Hepatic stellate cell (primary cell): ENCODE measurements at regions not wholly inside any gene's neighbourhood (a gene's known extent, or its start where the extent isn't known, plus 50 kb on each side); places are given as distances from the start of the nearest gene placed in this dataset.
"Not testable (repeated sequence)": the region's sequence is repeated elsewhere in the genome, so short reads cannot be mapped to it uniquely, and the experiment has no call there.

Experiments used
- DNase-seq: peaks from one replicate; pipeline ENCODE4 v3.0.0; 2011; ENCODE audit warnings: low spot score

DNA sequence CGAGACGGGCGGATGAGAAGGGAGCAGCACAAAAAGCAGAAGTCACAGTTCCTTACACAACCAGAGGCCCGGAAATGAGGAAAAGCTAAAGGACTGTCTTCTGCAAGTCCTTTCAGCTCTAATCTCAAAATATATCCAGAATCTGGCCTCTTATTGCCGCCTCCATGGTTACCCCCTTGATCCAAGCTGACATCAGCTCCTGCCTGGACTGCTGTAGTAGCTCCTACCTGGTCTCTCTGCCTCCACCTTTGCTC is 324.0 kb upstream of the ROPN1 start:
- no peak for DNase-seq

DNA sequence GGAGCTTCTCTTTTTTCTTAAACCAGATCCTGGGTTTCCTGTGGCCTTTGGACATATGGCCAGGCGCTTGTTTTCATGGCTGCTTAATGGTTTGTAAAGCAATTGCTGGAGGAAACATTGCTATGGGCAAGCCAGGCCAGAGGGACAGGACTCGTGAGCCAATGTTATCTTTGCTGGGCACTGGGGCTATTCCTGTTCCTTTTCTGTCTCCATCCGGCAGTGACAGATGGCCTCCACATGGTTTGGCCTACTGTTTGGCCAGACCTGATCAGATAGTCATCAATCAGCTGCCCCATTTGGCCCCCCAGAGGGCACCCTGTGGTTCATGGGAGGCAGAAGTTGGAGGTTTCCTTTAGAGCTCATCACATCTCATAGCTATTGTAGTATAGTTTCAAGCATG is 326.1 kb upstream of the ROPN1 start:
- no peak for DNase-seq

DNA sequence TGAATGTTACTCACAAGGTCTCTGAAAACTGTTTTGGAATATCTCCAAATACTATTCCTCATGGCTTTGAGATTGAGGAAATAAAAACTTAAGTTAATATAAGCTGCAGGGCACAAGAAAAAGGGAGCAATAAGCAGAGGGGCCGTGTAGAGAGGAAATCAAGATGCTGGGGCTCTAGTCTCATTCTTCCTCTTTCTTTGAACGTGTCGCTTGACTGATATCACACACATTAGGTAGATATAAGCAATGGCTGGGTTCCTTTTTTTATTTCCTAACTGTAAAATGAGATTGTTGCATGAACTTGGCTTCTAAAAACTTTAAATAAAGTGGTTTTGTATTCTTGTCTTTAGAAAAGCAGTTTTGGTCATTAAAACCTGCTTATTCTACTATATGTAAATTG is 326.7 kb upstream of the ROPN1 start:
- DNase-seq, result no peak

DNA sequence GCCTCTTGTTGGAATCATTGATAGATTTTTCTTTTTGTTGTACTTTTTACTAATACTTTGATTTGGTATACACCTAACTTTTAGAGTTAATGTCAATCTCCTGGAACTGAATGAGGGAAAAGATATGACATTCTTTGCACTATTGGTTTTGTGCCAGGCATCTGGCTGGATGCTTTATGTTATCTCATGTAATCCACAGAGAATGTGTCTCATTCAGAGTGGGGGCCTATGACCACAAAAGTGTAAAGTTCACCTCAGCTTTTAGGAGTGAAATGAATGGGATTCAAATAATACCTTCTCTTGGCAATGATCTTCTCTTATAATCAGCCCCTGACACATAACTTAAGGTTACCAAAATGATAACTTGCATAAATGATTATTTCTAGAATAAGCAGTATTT is 329.1 kb upstream of the ROPN1 start:
- DNase-seq, result no peak

DNA sequence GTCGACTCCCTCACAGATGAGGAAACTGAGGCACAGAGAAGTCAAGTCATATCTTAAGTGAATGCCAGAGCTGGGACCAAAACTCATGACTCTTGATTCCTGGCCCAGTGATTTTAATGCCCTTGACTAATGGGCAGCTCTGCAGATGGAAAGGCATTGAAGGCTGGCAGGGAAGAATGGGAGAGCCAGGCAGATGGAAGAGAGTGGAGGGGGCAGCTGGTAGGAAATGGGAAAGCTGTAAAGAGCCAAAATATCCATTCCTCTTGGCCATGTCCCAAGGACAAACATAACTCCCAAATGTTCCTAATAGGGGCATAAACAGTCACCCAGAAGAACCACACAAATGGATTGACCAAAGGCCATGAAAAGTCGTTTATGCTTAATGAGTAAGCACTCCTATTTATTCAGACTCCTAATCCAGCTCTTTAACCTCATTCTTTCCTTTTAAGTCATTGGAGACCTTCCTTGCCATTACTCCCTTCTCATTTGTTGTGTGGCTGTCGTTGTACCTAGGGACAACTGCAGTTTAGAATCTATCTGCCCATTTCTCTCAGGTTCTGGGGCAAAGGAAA is 330.5 kb upstream of the ROPN1 start:
- DNase-seq, result no peak

DNA sequence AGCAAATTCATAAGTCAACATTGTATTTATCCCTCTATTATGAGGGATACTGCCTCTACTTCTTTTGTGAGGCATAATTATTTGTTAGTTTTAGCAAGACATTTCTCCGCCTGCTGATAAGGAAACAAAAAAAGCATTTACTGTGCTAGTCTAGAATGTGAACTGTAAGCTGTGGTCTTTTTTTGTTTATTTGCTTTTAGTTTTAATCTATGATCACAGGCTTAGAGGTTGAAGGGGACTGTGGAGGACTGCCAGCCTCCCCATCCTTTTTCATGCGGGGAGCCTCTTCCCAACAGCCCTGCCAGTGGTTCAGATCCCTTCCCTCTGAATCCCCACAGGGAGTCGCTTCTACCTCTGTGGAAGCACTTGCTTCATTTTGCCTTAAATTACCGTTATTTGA is 331.0 kb upstream of the ROPN1 start:
- DNase-seq, result no peak

DNA sequence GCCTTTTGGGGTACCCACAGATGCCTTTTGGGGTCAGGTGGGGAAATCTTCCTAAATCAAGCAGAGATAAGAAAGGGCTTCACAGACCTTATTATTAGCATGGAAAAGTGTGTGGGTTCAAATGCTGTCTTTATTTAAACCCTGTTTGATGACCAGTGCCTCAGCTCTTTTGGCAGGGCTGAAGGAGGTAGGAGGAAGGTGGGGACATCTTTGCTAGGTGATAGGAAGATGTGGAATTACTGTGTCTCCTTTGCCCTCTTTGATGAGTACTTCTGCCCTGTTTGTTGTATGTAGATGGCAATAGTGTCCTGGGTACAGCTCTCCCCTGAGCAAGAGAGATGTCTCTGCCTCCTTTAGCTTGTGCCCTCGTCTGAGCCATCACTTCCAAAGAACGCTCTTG is 333.3 kb upstream of the ROPN1 start:
- DNase-seq, result no peak

DNA sequence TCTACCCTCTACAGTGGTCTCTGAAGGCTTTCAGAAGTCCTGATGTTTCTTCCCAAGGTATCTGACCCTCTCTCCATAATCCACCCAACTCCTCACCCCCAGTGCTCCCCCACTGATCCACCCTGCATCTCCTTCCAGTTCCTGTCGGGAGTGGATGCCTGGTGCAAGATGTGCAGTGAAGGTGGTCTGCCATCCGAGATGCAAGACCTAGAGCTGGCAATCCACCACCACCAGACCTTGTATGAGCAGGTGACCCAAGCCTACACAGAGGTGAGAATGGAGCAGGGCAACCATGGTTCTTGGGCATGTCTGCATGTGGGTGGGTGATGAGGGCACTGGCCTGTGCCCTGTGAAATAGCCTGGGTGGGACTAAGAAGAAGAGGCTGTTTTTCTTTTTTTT is 337.8 kb upstream of the ROPN1 start:
- no peak for DNase-seq

DNA sequence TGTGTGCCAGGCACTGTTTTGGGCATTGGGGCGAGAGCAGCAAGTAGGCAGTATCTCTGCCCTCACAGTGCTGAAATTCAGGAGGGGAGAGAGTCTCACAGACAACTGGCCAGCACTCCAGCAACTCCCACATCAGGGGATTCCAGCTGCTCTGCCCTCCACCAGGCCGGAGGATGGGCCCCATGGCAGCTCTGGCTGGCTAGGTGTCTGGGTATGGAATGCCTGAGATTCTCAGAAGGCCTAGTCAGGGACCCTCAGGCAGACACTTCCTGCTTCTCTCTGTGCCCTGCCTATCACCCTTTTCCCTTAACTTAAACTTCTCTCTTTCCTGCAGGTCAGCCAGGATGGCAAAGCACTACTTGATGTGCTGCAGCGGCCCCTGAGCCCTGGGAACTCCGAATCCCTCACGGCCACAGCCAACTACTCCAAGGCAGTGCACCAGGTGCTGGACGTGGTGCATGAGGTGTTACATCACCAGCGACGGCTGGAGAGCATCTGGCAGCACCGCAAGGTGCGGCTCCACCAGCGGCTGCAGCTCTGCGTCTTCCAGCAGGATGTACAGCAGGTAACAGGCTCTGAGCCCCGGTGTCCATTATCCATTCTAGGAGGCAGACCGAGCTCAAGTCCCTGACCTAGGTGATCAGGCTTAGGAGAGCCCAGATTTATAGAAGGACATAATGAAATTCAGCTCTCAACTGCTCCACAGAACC is 342.2 kb upstream of the ROPN1 start:
- no peak for DNase-seq

DNA sequence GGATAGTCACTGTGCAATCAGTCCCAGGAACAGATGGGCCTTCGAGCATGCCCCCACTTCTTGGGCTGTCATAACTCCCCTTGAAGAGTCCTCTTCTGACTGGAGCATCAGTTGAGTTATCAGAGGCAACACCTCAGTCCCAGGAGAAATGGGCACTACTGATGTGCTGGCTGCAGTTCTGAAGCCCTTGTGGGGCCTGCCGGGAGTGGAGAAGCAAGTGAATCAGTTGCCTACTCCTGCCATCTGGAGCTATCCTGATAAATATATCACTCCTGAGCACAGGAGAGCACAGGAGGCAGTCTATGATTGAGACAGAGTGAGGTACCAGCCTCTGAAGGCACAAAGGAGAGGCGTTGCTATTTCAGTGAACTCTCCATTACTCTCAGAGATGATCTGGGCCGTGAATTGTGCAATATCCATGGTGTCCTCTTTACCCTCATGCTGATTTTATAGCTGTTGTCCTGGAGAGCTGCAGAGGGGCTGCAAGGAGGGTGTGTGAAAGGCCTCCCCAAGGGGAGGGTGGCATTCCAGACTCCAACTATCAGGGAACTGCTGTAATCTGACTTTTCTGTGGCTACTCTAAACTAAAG is 344.2 kb upstream of the ROPN1 start:
- no peak for DNase-seq

DNA sequence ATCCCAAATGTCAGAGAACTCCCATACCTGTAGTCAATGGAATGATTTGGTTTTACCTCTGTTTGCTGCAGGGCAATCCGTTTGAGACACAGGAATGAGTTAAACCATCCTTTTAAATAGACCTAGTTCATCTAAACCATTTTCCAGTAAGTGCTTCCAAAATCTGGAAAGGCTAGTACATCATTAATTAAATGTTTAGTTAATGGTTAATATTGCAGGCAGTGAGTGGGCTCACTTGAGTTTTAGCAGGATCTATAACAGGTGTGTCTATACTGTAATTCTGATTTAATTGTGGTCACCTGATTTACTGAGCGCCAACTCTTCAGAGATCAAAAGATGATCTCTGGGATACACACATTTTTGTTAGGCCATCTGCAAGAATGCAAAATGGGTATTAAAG is 353.9 kb upstream of the ROPN1 start:
- no peak for DNase-seq

DNA sequence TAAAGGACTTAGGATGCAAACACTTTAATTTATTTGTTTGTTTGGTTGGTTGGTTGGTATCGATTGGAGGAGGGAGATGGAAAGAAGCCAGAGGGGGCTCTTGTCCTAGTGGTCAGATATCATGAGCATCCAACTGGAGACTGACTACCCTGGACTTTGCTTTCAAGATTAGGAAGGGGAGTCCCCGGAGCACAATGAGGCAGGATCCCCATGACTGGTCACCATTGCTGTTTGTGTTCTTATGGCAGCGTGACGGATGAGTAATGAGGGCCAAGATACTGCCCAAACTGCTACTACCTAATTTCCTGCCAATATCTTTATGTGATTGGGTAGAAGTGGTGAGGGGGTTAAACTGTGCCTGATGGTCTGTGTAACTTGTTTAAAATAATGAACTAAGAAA is 354.6 kb upstream of the ROPN1 start:
- no peak for DNase-seq

DNA sequence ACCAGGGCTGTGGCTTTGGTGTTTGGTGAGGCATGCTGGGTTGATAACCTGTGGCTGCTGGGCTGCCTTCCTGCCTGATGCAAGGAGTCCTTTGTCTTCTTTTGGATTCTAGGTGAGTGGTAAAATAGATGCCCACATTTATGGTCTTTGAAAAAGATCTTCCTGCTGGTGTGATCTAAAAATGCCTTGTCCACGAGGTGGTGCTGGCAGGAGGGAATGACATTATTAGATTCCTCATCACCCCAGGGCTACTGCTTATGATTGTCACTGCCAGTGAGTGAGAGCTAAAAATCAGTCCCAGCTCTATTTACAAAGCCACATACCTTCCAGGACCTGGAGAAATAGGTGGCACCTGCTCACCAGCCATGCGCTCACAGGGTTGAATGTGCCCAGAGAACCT is 355.5 kb upstream of the ROPN1 start:
- no peak for DNase-seq

DNA sequence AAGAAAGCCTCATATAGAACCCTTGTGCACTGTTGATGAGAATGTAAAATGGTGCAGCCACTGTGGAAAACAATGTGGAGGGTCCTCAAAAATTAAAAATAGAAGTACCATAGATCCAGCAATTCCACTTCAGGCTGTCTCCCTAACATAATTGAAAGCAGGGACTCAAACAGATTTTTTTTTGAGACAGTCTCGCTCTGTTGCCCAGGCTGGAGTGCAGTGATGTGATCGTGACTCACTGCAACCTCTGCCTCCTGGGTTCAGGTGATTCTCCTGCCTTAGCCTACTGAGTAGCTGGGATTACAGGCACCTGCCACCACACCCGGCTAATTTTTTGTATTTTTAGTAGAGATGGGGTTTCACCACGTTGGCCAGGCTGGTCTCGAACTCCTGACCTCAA is 356.6 kb upstream of the ROPN1 start:
- DNase-seq, result not testable (repeated sequence)

DNA sequence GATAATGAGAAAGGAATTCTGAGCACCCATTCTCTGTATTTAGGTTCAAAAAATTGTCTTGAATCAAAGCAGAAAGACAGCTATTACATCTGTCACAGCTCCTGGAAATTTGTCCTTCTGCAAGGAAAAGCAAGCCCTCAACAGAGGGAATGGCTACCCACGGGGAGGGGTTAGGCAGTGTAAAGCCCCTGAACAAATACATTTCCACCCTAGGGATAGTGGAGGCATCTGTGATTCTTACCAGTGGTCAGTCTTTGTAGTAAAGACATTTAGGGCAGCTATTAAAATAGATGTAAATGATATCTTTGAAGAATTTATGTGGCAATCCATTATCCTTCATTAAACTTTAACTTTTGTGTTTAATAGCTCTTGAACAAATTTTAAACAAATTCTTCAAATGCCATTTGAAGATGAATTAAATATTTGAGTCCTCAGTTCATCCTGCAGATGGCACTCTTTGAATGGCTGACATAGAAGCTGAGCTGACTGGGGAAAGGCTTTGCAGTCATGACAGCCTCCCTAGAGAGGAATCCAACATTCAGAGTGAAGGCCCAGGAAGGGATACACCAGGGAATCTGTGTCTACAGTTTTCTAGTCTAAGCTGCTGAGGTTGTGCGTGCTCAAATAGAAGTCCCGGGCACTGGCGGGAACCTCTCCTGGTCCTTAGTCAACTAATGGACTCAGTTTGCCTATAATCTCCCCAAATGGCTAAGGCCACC is 359.7 kb upstream of the ROPN1 start:
- peak; percentile 59 for DNase-seq

DNA sequence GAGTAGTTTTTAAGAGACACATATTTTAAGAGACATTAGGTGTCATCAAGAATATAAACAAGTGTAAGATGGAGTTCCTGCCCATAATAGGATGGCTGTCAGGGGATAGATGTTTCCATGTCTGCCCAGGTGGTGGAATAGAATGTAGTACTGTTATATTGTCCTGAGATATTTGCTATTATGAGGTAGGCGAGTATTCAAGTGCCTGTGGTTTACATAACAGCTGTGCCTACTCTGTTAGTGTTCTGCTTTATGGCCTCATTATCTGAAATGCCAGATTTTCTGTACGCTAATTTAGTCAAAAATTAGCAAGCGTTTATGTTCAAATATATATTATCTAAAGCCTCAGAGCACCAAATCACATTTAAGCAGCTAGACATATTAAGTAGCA is 360.2 kb upstream of the ROPN1 start:
- no peak for DNase-seq

DNA sequence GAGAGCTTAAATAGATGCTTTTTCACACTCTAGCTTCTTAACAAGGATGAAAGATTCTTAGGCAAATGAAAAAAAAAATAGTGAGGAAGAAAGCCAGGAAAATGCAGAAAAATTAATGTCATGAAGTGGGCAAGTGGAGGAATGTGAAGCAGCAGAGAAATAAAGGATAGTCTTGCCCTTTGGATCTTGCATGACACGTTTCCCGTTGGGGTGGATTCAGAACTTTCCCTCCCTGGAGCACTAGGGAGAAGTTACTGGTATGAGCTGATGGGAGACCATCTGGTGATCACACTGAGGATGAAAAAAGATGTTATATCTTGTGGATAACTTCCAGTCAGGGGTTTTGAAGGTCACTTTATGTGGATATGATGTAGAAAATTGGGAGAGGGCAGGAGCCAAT is 361.8 kb upstream of the ROPN1 start:
- DNase-seq, result no peak

DNA sequence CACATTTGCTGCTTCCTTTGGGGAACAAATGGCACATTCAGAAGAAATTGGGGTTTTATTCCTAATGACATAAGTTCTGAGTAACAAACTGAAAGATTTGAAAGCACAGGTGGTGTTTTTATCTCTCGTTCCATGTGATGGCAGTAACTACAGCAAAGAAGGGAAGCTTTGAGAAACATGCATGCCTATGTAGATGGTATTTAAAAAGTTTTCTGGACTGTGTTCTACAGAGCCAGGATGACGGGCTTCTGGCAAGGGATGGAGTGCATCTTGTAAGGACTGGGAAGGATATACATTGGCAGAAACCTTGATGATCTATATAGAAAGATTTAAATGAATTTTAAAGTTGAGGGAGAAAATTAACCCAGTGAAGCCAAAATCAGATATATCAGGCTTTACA is 362.2 kb upstream of the ROPN1 start:
- DNase-seq, result no peak

DNA sequence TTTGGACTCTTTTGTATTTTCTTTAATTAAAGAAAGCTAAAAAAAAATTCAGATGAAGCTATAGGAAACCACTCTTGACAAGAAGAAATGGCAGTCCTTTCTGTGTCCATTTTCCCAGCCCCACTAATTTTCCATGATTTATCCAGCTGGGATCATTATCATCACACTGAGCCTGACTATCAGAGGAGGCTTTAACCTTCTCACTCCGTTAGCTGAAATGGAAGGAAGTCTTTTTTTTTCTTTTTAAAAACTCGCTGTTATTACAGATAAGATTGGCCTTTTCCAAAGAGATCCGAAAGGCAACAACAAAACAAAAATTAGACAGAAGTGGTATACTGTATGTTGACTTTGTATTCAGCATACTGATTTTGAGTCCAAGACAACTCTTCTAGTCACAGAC is 366.2 kb upstream of the ROPN1 start:
- DNase-seq, result no peak

DNA sequence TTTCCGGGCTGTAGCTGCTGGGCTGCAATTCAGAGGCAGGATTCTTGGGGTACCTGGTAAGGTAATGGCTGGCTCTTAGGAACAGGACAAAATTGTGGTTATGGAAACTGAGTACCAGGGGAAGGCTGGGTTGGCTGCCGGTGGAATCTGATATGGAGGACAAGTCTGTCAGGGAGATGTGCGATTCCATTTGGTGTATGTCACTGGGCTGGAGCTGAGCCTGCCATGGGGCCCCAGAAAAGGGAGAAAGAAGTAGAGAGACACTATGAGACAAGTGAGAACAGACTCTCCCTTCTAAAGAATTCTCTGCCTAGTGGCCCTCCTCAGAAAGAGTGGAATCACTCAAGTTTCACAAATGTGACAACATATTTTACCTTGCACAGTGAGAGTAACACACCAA is 368.2 kb upstream of the ROPN1 start:
- DNase-seq, result no peak

DNA sequence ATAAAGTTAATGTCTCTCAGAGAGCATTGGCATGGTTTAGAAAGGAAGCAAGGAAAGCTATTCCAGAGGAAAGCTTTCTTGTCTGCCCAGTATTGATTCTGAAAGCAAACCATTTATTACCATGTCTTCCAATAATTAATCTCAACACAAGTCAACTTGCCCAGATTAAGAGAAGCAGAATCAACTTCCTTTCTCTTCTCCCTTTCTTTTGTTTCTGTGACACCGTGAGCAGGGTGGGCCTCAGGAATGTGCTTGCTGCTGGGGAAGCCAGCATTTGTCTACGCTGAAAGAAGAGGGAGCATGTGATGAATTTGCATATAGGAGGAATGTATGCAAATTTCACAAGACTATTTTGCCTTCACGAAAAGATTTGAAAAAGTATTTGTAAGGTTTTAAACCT is 368.6 kb upstream of the ROPN1 start:
- no peak for DNase-seq

DNA sequence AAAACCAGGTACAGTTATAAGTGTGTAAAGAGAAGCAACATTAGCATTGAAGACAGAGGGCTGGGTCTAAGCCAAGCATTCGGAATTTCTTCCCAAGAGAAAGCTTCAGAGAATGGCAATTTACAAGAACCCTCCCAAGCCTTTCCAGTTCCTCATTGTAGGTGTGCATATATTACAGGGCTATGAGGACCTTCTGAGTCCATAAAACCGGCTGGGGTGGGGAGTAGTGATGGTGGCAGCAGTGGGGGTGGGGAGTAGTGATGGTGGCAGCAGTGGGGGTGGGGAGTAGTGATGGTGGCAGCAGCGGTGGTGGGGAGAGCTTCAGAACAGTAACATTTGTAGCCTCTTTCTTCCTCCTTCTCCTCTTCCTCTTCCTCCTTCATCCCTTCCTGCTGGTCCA is 368.7 kb upstream of the UMPS start:
- DNase-seq, result no peak

DNA sequence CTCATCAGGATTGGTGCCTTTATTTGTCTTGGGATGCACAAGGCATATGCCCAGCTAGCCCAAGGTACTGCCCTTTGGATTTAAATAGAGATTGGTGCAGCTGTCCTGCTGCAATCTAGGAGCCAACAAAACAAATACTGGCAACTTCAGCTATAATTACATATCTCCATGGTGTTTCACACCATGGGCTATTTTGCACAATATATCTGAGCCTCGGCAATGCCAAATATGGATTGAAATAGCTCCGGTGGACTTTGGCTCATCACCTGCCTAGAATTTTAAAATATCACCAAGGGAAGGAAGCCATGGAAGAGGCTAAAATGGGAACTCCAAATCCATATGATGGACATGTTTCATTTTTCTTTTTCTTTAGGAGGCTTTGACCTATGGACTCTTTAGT is 367.8 kb upstream of the UMPS start:
- DNase-seq, result no peak

DNA sequence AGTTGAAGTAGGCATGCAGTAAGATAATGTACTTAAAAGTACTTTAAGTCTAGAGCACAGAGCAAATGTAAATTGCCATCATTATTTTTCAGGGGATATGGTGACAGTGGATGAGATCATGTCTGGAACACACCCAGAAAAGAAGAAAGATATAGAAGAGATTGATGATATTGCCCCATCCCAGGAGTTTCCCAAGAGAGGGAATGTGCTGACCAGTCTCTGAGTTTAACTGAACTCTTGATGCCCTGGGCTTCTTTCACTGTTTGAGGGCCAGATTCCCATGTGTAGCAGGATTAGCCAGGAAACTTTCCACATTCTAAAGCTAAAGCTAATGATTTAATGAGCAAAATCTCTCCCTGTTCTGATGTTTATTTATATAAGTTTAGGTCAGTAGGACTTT is 366.8 kb upstream of the UMPS start:
- DNase-seq, result no peak
